ENCODE measurements at regions not wholly inside any gene's neighbourhood (a gene's known extent, or its start where the extent isn't known, plus 50 kb on each side); places are given as distances from the start of the nearest gene placed in this dataset.
A peak's percentile ranks its signal among the peaks of the same experiment; 100 is the strongest.

DNA sequence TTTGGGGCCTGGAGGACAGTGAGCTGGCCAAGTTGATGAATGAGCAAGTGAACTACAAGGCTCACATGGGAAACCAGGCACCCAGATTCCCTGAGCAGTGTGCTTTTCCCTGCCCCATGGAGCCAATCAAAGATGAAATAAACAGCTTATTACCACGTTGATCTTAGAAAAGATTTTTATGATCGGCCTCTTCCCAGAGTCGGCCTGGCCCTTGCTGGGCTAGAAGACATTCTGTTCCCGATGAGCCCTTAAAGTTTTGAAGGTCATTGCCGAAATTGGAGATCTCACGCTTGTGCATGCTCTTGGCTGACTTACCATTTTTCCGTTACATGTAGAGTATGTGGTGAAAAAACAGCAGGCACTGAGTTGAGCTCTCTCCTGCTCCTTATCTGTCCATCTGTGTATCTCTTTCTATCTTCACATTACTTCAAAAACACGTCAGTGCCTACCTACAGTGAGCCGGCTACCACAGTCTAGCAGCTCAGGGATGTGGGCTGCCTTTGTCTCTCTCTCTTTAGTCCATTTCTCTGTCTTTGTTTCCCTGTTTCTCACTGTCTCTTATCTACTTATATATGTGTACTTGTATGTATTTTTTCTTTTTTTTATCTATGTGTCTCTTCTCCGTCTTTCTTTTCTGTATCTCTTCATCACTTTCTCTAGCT, 248.8 kb upstream of the USP24 start:
- no peak overlapping the region for H3K4me3 ChIP-seq (ENCODE audit: low read depth, low read length)
- no peak for DNase-seq (ENCODE audit: low read depth)
- TF ChIP-seq, protein P1, sequence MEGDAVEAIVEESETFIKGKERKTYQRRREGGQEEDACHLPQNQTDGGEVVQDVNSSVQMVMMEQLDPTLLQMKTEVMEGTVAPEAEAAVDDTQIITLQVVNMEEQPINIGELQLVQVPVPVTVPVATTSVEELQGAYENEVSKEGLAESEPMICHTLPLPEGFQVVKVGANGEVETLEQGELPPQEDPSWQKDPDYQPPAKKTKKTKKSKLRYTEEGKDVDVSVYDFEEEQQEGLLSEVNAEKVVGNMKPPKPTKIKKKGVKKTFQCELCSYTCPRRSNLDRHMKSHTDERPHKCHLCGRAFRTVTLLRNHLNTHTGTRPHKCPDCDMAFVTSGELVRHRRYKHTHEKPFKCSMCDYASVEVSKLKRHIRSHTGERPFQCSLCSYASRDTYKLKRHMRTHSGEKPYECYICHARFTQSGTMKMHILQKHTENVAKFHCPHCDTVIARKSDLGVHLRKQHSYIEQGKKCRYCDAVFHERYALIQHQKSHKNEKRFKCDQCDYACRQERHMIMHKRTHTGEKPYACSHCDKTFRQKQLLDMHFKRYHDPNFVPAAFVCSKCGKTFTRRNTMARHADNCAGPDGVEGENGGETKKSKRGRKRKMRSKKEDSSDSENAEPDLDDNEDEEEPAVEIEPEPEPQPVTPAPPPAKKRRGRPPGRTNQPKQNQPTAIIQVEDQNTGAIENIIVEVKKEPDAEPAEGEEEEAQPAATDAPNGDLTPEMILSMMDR (IDR thresholded peaks at IDR 0.05; ENCODE audit: insufficient read depth, low read length), result no peak

DNA sequence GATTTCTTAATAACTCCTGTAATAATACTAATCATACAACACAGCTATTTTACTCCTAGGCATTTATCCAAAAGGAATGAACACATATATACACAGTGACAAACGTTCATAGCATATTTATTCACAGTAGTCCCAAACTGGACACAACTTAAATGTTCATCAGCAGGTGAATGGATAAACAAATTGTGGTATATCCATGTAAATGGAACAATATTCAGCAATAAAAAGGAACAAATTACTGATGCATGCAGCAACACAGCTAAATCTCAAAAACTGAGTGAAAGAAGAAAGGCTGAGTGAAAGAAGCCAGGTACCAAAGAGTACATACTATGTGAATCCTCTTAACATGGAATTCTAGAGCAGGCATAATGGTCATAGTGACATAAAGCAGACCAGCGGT, 242.7 kb upstream of the USP24 start:
- no peak overlapping the region for H3K4me3 ChIP-seq (ENCODE audit: low read depth, low read length)
- DNase-seq (ENCODE audit: low read depth), result no peak
- TF ChIP-seq, protein P1 (IDR thresholded peaks at IDR 0.05; ENCODE audit: insufficient read depth, low read length), result no peak

DNA sequence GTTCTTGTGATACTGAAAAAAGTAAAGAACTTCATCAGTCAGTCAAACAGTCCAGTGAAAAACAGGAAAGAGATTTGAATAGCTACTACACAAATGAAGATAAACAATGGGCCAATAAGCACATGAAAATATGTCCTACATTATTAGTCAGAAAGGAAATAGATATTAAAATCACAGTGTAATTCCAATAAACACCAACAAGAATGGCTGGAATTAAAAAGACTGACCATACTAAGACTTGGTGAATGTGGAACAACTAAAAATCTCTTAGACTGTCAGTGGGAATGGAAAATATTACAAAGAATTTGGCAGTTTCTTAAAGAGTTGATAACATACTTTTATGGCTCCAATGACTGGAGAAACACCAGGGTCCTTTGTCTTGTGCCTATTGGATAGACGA, 241.8 kb upstream of the USP24 start:
- no peak for DNase-seq (ENCODE audit: low read depth)
- TF ChIP-seq, protein P1 (IDR thresholded peaks at IDR 0.05; ENCODE audit: insufficient read depth, low read length), result no peak
- H3K4me3 ChIP-seq (ENCODE audit: low read depth, low read length), result no peak overlapping the region

DNA sequence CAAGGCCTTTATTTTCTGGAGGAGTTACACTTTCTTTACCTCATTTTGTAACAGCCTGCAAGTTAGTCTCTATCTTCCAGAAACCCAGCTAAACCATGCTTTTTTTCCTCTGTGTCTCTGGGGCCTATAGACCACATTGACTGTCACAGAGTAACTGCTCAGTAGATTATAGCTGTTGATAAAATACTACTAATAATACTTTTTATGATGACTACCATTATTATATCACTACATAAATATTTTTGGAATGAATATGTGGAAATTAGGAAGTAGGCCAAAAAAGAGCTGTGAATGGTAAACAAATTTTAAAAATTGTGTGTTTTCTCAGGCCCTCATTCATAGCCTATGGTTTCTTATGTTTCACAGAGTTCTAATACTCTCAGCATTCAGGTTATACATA, 233.1 kb upstream of the USP24 start:
- DNase-seq (ENCODE audit: low read depth), result no peak
- H3K4me3 ChIP-seq (ENCODE audit: low read depth, low read length), result no peak overlapping the region
- TF ChIP-seq, protein P1 (IDR thresholded peaks at IDR 0.05; ENCODE audit: insufficient read depth, low read length), result no peak

DNA sequence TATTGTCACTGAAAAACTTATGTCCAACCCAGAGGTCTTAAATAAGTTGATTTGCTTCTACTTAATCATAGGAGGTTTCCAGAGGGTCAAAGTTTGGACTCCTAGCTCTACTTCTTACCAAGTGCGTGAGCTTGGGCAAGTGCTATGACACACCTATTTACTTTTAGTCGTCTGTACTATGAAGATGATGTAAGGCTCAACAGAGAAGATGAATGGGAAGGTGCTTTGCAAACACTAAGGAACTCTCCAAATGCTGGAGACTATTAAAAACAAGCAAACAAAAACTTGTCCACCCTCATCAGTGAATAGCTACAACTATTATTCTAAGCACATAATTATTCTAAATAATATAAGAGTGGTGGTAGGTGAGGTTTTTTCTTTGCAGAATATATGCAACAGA, 232.3 kb upstream of the USP24 start:
- DNase-seq (ENCODE audit: low read depth), result no peak
- TF ChIP-seq, protein P1 (IDR thresholded peaks at IDR 0.05; ENCODE audit: insufficient read depth, low read length), result no peak
- no peak overlapping the region for H3K4me3 ChIP-seq (ENCODE audit: low read depth, low read length)

DNA sequence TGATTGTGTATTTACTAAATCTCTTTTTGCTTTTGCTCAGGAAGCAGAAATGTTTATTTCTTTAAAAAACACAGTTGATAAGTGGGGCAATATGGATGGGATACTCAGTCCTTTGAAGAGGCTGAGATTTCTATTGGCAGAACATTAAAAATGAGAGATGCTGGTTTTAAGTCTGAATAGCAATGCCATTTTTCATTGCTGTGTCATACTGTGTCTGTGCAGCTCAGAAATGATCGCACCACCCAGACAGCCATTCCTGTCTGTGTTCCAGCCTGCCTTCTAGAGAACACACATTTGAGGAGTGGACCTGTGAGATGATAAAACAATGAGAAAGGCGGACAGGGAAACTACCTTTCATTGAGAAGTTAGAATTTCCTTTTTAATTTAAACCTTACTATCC, 231.2 kb upstream of the USP24 start:
- DNase-seq (ENCODE audit: low read depth), result peak; percentile 59
- TF ChIP-seq, protein P1 (IDR thresholded peaks at IDR 0.05; ENCODE audit: insufficient read depth, low read length), result no peak
- no peak overlapping the region for H3K4me3 ChIP-seq (ENCODE audit: low read depth, low read length)

DNA sequence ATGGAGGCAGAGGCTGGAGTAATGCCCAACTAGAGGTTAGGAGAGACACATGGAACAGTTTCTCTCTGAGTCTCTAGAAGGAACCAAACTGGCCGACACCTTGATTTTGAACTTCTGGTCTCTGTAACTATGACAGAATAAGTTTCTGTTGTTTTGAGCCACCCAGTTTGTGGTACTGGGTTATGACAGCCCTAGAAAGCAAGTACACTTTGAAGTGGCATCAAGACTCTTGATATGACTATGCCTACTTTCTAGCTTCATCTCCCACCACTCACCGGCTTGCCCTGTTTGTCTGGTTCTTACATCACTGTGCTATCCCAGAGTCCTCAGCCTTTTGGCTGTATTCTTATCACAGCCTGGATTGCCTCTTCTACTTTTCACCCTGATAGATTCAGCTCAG, 230.3 kb upstream of the USP24 start:
- DNase-seq (ENCODE audit: low read depth), result no peak
- TF ChIP-seq, protein P1 (IDR thresholded peaks at IDR 0.05; ENCODE audit: insufficient read depth, low read length), result no peak
- no peak overlapping the region for H3K4me3 ChIP-seq (ENCODE audit: low read depth, low read length)
